Liver (tissue), 8 donors: ENCODE measurements at regions not wholly inside any gene's neighbourhood (a gene's known extent, or its start where the extent isn't known, plus 50 kb on each side); places are given as distances from the start of the nearest gene placed in this dataset.

Source experiments
- DNase-seq: peaks from one replicate; pipeline ENCODE4 v3.0.0-alpha.2; 2017; ENCODE audit warnings: low spot score
- H3K27ac ChIP-seq, 2 donors: one replicate each; pipeline ENCODE4 v1.7.0; 2013; ENCODE audit warnings: inconsistent platforms in 2 of 2, low read length in 2 of 2, control low read depth in 1 of 2, low read depth in 1 of 2, mild to moderate bottlenecking in 1 of 2
- H3K27me3 ChIP-seq, 4 donors: one replicate each; pipeline versions ENCODE4 v1.6.1 to v1.7.0; 2013; ENCODE audit warnings: low read length in 3 of 4, inconsistent platforms in 1 of 4, mild to moderate bottlenecking in 1 of 4, moderate library complexity in 1 of 4; ENCODE audit not compliant: control insufficient read depth in 4 of 4, insufficient read depth in 4 of 4
- H3K36me3 ChIP-seq, 4 donors: one replicate each; pipeline versions ENCODE4 v1.6.1 to v1.7.0; 2013; ENCODE audit warnings: low read length in 3 of 4, mild to moderate bottlenecking in 3 of 4, low read depth in 1 of 4, moderate library complexity in 1 of 4; ENCODE audit not compliant: control insufficient read depth in 4 of 4, insufficient read depth in 3 of 4
- H3K4me1 ChIP-seq, 4 donors: one replicate each; pipeline versions ENCODE4 v1.6.1 to v1.7.0; 2013; ENCODE audit warnings: low read length in 3 of 4, mild to moderate bottlenecking in 3 of 4, moderate library complexity in 1 of 4; ENCODE audit not compliant: control insufficient read depth in 4 of 4, insufficient read depth in 4 of 4
- H3K4me3 ChIP-seq, 3 donors: one replicate each; pipeline versions ENCODE4 v1.6.1 to v1.7.0; 2013; ENCODE audit warnings: low read length in 3 of 3, control low read depth in 1 of 3, low read depth in 1 of 3, mild to moderate bottlenecking in 1 of 3
- H3K9ac ChIP-seq, 2 donors: one replicate each; pipeline ENCODE4 v1.7.0; 2013; ENCODE audit warnings: low read length in 2 of 2, mild to moderate bottlenecking in 2 of 2, moderate library complexity in 2 of 2, control low read depth in 1 of 2, low read depth in 1 of 2
- H3K9me3 ChIP-seq, 4 donors: one replicate each; pipeline versions ENCODE4 v1.6.1 to v1.7.0; 2013; ENCODE audit warnings: low read length in 3 of 4; ENCODE audit not compliant: control insufficient read depth in 4 of 4
- ATF3 ChIP-seq: IDR thresholded peaks from 2 replicates; pipeline ENCODE4 v1.6.1; 2016; ENCODE audit warnings: antibody characterized with exemption
- CTCF ChIP-seq: fragments of 150-350 bp; IDR thresholded peaks from 2 replicates; pipeline ENCODE4 v1.5.1; 2017; ENCODE audit warnings: improper control_type of control experiment, low read depth, low read length; ENCODE audit not compliant: missing input control
- EGR1 ChIP-seq, 2 donors: IDR thresholded peaks; 2 replicates each; pipeline ENCODE4 v1.6.1; 2016 to 2018; ENCODE audit warnings: antibody characterized with exemption in 2 of 2, low read depth in 2 of 2
- FOXA1 ChIP-seq: IDR thresholded peaks from 2 replicates; pipeline ENCODE4 v1.6.1; 2016; ENCODE audit warnings: antibody characterized with exemption
- FOXA2 ChIP-seq: IDR thresholded peaks from 2 replicates; pipeline ENCODE4 v1.6.1; 2016; ENCODE audit warnings: antibody characterized with exemption
- GABPA ChIP-seq, 2 donors: IDR thresholded peaks in 1 of 2; conservative IDR thresholded peaks in 1 of 2; 2 replicates each; pipeline ENCODE4 v1.6.1; 2016; ENCODE audit warnings: antibody characterized with exemption in 2 of 2, mild to moderate bottlenecking in 1 of 2, moderate library complexity in 1 of 2
- HNF4A ChIP-seq, 2 donors: conservative IDR thresholded peaks; 2 replicates each; pipeline ENCODE4 v1.6.1; 2016; ENCODE audit warnings: antibody characterized with exemption in 2 of 2, mild to moderate bottlenecking in 2 of 2
- HNF4G ChIP-seq: IDR thresholded peaks from 2 replicates; pipeline ENCODE4 v1.6.1; 2016; ENCODE audit warnings: antibody characterized with exemption
- JUND ChIP-seq, 2 donors: IDR thresholded peaks; 2 replicates each; pipeline ENCODE4 v1.6.1; 2016; ENCODE audit warnings: antibody characterized with exemption in 2 of 2
- MAX ChIP-seq: IDR thresholded peaks from 2 replicates; pipeline ENCODE4 v1.6.1; 2016; ENCODE audit warnings: antibody characterized with exemption
- NR2F2 ChIP-seq: IDR thresholded peaks from 2 replicates; pipeline ENCODE4 v1.6.1; 2016; ENCODE audit warnings: antibody characterized with exemption
- RAD21 ChIP-seq, 2 donors: IDR thresholded peaks; 2 replicates each; pipeline ENCODE4 v1.6.1; 2016; ENCODE audit warnings: antibody characterized with exemption in 2 of 2, mild to moderate bottlenecking in 2 of 2
- REST ChIP-seq: IDR thresholded peaks from 2 replicates; pipeline ENCODE4 v1.6.1; 2016; ENCODE audit warnings: antibody characterized with exemption, mild to moderate bottlenecking
- RXRA ChIP-seq, 2 donors: IDR thresholded peaks; 2 replicates each; pipeline ENCODE4 v1.6.1; 2017 to 2018; ENCODE audit warnings: antibody characterized with exemption in 2 of 2, mild to moderate bottlenecking in 1 of 2
- SP1 ChIP-seq: IDR thresholded peaks from 2 replicates; pipeline ENCODE4 v1.6.1; 2018; ENCODE audit warnings: antibody characterized with exemption, mild to moderate bottlenecking
- TAF1 ChIP-seq: conservative IDR thresholded peaks from 2 replicates; pipeline ENCODE4 v1.6.1; 2016; ENCODE audit warnings: antibody characterized with exemption, mild to moderate bottlenecking
- YY1 ChIP-seq: IDR thresholded peaks from 2 replicates; pipeline ENCODE4 v1.6.1; 2016; ENCODE audit warnings: antibody characterized with exemption, mild to moderate bottlenecking
- ZBTB33 ChIP-seq: IDR thresholded peaks from 2 replicates; pipeline ENCODE4 v1.6.1; 2016; ENCODE audit warnings: antibody characterized with exemption
- WGBS: extraction: QIAGEN DNeasy Blood & Tissue Kit; methylation state at CpG from one replicate; pipeline ENCODE4 v1.1.7; 2013; 5-methylcytosine and 5-hydroxymethylcytosine counted together
- donor health status: healthy.
- donor health status: healthy.
- donor health status: healthy.
- donor health status: healthy.
- donor health status: healthy.

- Histone ChIP-seq H3K9me3 (no peaks in the 10 kb centered on the region), H3K9ac (no peak overlapping the region), H3K4me1 (no peaks in the 10 kb centered on the region), H3K36me3 (no peaks in the 10 kb centered on the region), H3K27ac (no peak overlapping the region), H3K27me3 (no peaks in the 10 kb centered on the region), H3K4me3 (no peak overlapping the region)
- no peak for DNase-seq
- no peak for TF ChIP-seq ATF3
- TF ChIP-seq GABPA (IDR thresholded peaks at IDR 0.05 in 1 of 2, conservative IDR thresholded peaks at IDR 0.05 in 1 of 2), result no peak
- TF ChIP-seq YY1, result no peak
- no peak for TF ChIP-seq FOXA2
- no peak for TF ChIP-seq HNF4A (conservative IDR thresholded peaks at IDR 0.05)
- TF ChIP-seq JUND (IDR thresholded peaks at IDR 0.05), result no peak
- TF ChIP-seq RAD21 (IDR thresholded peaks at IDR 0.05), result no peak
- TF ChIP-seq NR2F2, result no peak
- TF ChIP-seq ZBTB33, result no peak
- no peak for TF ChIP-seq RXRA (IDR thresholded peaks at IDR 0.05)
- TF ChIP-seq TAF1, result no peak
- no peak for TF ChIP-seq EGR1 (IDR thresholded peaks at IDR 0.05; ENCODE audit: low read depth in 2 of 2)
- no peak for TF ChIP-seq SP1
- no peak for TF ChIP-seq FOXA1
- no peak for TF ChIP-seq HNF4G
- TF ChIP-seq MAX, result no peak
- TF ChIP-seq CTCF, result no peak
- no peak for TF ChIP-seq REST
Measured at GRCh38 chr6:19121521-19121920, 715.6 kb upstream of the ID4 start.

GRCh38 chr6:19127081-19127480, 710.1 kb upstream of the ID4 start:
- DNase-seq, result no peak
- no peaks in the 10 kb centered on the region for H3K9me3 ChIP-seq
- WGBS, result 41% methylated on average over 3 of the region's 3 CpGs
- H3K4me3 ChIP-seq, result no peak overlapping the region
- TF ChIP-seq SP1 (no peak), ATF3 (no peak), RAD21 (IDR thresholded peaks at IDR 0.05) (no peak), RXRA (IDR thresholded peaks at IDR 0.05) (no peak), JUND (IDR thresholded peaks at IDR 0.05) (no peak), CTCF (no peak), NR2F2 (no peak), HNF4G (no peak), YY1 (no peak), GABPA (IDR thresholded peaks at IDR 0.05 in 1 of 2, conservative IDR thresholded peaks at IDR 0.05 in 1 of 2) (no peak), TAF1 (no peak), FOXA2 (no peak), REST (no peak)
- H3K9ac ChIP-seq, result no peak overlapping the region
- H3K4me1 ChIP-seq, result no peaks in the 10 kb centered on the region
- no peaks in the 10 kb centered on the region for H3K36me3 ChIP-seq
- no peak overlapping the region for H3K27ac ChIP-seq
- H3K27me3 ChIP-seq, result no peaks in the 10 kb centered on the region
